ENCODE measurements at regions not wholly inside any gene's neighbourhood (a gene's known extent, or its start where the extent isn't known, plus 50 kb on each side); places are given as distances from the start of the nearest gene placed in this dataset.

- Histone ChIP-seq H2AFZ (ENCODE audit: control insufficient read depth, low read depth, low read length) (no peak overlapping the region), H4K20me1 (ENCODE audit: control insufficient read depth, insufficient read depth) (no peaks in the 10 kb centered on the region), H3K27me3 (replicated peaks in 1 of 2; ENCODE audit: control insufficient read depth in 2 of 2, insufficient read depth in 2 of 2, low read length in 1 of 2) (no peaks in the 10 kb centered on the region), H3K9me3 (replicated peaks; ENCODE audit: control insufficient read depth, insufficient read depth, low read length) (no peaks in the 10 kb centered on the region), H3K27ac (ENCODE audit: control insufficient read depth, insufficient read depth) (no peak overlapping the region), H3K79me2 (ENCODE audit: control insufficient read depth, insufficient read depth, low read length) (no peaks in the 10 kb centered on the region), H3K4me2 (ENCODE audit: control insufficient read depth, insufficient read depth) (no peak overlapping the region), H3K36me3 (ENCODE audit: control insufficient read depth in 2 of 2, insufficient read depth in 2 of 2, low read length in 1 of 2) (no peaks in the 10 kb centered on the region), H3K4me1 (ENCODE audit: control insufficient read depth, insufficient read depth, low read length) (no peaks in the 10 kb centered on the region), H3K4me3 (no peak overlapping the region), H3K9ac (ENCODE audit: control insufficient read depth, insufficient read depth, low read length) (no peak overlapping the region)
- ChIA-PET CTCF (no interaction called here), RAD21 (ENCODE audit: unreplicated experiment) (no interaction called here), POLR2A (no interaction called here), SMC1A (ENCODE audit: uncharacterized antibody, unreplicated experiment) (no interaction called here)
- TF ChIP-seq SMC3 (IDR thresholded peaks at IDR 0.05; ENCODE audit: borderline replicate concordance, low read length) (no peak), FOS (IDR thresholded peaks at IDR 0.05; ENCODE audit: borderline replicate concordance, extremely low read depth, insufficient read length) (no peak), STAT1 (conservative IDR thresholded peaks at IDR 0.05) (no peak), EED (IDR thresholded peaks at IDR 0.05; ENCODE audit: low read depth) (no peak), ZSCAN29 (IDR thresholded peaks at IDR 0.05) (no peak), HDAC6 (IDR thresholded peaks at IDR 0.05; ENCODE audit: unreplicated experiment) (no peak), DPF2 (IDR thresholded peaks at IDR 0.05) (no peak), ZNF622 (IDR thresholded peaks at IDR 0.05) (no peak)
- TF ChIP-seq, protein P1, sequence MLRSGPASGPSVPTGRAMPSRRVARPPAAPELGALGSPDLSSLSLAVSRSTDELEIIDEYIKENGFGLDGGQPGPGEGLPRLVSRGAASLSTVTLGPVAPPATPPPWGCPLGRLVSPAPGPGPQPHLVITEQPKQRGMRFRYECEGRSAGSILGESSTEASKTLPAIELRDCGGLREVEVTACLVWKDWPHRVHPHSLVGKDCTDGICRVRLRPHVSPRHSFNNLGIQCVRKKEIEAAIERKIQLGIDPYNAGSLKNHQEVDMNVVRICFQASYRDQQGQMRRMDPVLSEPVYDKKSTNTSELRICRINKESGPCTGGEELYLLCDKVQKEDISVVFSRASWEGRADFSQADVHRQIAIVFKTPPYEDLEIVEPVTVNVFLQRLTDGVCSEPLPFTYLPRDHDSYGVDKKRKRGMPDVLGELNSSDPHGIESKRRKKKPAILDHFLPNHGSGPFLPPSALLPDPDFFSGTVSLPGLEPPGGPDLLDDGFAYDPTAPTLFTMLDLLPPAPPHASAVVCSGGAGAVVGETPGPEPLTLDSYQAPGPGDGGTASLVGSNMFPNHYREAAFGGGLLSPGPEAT (IDR thresholded peaks at IDR 0.05; ENCODE audit: low read depth): no peak
- TF ChIP-seq, protein P2, sequence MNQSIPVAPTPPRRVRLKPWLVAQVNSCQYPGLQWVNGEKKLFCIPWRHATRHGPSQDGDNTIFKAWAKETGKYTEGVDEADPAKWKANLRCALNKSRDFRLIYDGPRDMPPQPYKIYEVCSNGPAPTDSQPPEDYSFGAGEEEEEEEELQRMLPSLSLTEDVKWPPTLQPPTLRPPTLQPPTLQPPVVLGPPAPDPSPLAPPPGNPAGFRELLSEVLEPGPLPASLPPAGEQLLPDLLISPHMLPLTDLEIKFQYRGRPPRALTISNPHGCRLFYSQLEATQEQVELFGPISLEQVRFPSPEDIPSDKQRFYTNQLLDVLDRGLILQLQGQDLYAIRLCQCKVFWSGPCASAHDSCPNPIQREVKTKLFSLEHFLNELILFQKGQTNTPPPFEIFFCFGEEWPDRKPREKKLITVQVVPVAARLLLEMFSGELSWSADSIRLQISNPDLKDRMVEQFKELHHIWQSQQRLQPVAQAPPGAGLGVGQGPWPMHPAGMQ (IDR thresholded peaks at IDR 0.05; ENCODE audit: borderline replicate concordance): no peak
- DNase-seq (ENCODE audit: low read depth, low spot score): no peak
- in situ Hi-C loops (cut with MboI): no loop called here
- no TSS peak for BruUV-seq (replicated peaks)
- no peak for FAIRE-seq
- intact Hi-C loops (cut with micrococcal nuclease; ENCODE audit: unreplicated experiment): no loop called here
- ATAC-seq: no peak
- 91% methylated on average over 1 of the region's 1 CpG for WGBS (ENCODE audit: insufficient coverage, insufficient replicate concordance, low lambda C conversion rate, missing lambda C conversion rate)
Observed at GRCh38 chr1:191578281-191578680, 580.0 kb upstream of the RGS18 start.

All from GM12878 (cell line).